Hematopoietic multipotent progenitor cell treated with erythropoietin and hydrocortisone succinate and interleukin-3 and kit ligand, for 4 days (in vitro differentiated cells): ENCODE measurements at regions not wholly inside any gene's neighbourhood (a gene's known extent, or its start where the extent isn't known, plus 50 kb on each side); places are given as distances from the start of the nearest gene placed in this dataset.

Experiments
- DNase-seq: peaks from one replicate; pipeline ENCODE4 v3.0.0-alpha.2; 2015

GRCh38 chr6:132977413-132977812 is 163.0 kb downstream of the RPS12 start:
- no peak for DNase-seq

- DNase-seq = no peak
Observed at GRCh38 chr6:132978685-132979084, 164.3 kb downstream of the RPS12 start.

- DNase-seq = no peak
Observed at GRCh38 chr6:132993738-132994137, 179.4 kb downstream of the RPS12 start.

GRCh38 chr6:132995009-132995408 is 180.6 kb downstream of the RPS12 start:
- DNase-seq = no peak

- no peak for DNase-seq
Observed at GRCh38 chr6:132995432-132995831, 181.1 kb downstream of the RPS12 start.

GRCh38 chr6:132998418-132998817 is 184.0 kb downstream of the RPS12 start:
- DNase-seq = no peak

- no peak for DNase-seq
Observed at GRCh38 chr6:133001040-133001565, 186.7 kb downstream of the RPS12 start.

- DNase-seq = no peak
Observed at GRCh38 chr6:133004304-133004884, 190.0 kb downstream of the RPS12 start.

GRCh38 chr6:133012774-133013173 is 198.4 kb downstream of the RPS12 start:
- DNase-seq = no peak

GRCh38 chr6:133016631-133017030 is 202.3 kb downstream of the RPS12 start:
- no peak for DNase-seq

- no peak for DNase-seq
Observed at GRCh38 chr6:133017581-133017980, 203.2 kb downstream of the RPS12 start.

GRCh38 chr6:133026705-133027104 is 212.3 kb downstream of the RPS12 start:
- no peak for DNase-seq

GRCh38 chr6:133033263-133033662 is 207.9 kb upstream of the EYA4 start:
- no peak for DNase-seq

- no peak for DNase-seq
Observed at GRCh38 chr6:133034509-133035206, 206.5 kb upstream of the EYA4 start.

GRCh38 chr6:133040094-133040802 is 200.9 kb upstream of the EYA4 start:
- peak; percentile 31 for DNase-seq

GRCh38 chr6:133040803-133041419 is 200.2 kb upstream of the EYA4 start:
- peak; percentile 54 for DNase-seq

- no peak for DNase-seq
Observed at GRCh38 chr6:133042550-133043120, 198.5 kb upstream of the EYA4 start.

- DNase-seq = no peak
Observed at GRCh38 chr6:133046576-133046975, 194.6 kb upstream of the EYA4 start.

- no peak for DNase-seq
Observed at GRCh38 chr6:133047065-133047665, 194.0 kb upstream of the EYA4 start.

- no peak for DNase-seq
Observed at GRCh38 chr6:133047706-133048105, 193.5 kb upstream of the EYA4 start.

- no peak for DNase-seq
Observed at GRCh38 chr6:133051240-133051639, 189.9 kb upstream of the EYA4 start.

- DNase-seq = no peak
Observed at GRCh38 chr6:133052465-133052864, 188.7 kb upstream of the EYA4 start.
